MG63 (cell line): ENCODE measurements at regions not wholly inside any gene's neighbourhood (a gene's known extent, or its start where the extent isn't known, plus 50 kb on each side); places are given as distances from the start of the nearest gene placed in this dataset.
"Not testable (repeated sequence)": the region's sequence is repeated elsewhere in the genome, so short reads cannot be mapped to it uniquely, and the experiment has no call there.

Experiments
- DNase-seq: peaks from one replicate; pipeline ENCODE4 v3.0.0-alpha.2; 2020
- H3K27me3 ChIP-seq: fragments of 250-450 bp; sonication (Bioruptor Pico); 2 replicates; pipeline ENCODE4 v1.5.1; 2020; ENCODE audit warnings: mild to moderate bottlenecking, moderate library complexity
- H3K36me3 ChIP-seq: fragments of 250-450 bp; sonication (Bioruptor Pico); 2 replicates; pipeline ENCODE4 v1.5.1; 2020; ENCODE audit warnings: mild to moderate bottlenecking, moderate library complexity
- H3K4me3 ChIP-seq: fragments of 250-450 bp; sonication (Bioruptor Pico); 2 replicates; pipeline ENCODE4 v1.5.1; 2020; ENCODE audit warnings: mild to moderate bottlenecking, moderate library complexity
- H3K9me3 ChIP-seq: fragments of 250-450 bp; sonication (Bioruptor Pico); 2 replicates; pipeline ENCODE4 v1.5.1; 2020; ENCODE audit warnings: mild to moderate bottlenecking, moderate library complexity

DNA sequence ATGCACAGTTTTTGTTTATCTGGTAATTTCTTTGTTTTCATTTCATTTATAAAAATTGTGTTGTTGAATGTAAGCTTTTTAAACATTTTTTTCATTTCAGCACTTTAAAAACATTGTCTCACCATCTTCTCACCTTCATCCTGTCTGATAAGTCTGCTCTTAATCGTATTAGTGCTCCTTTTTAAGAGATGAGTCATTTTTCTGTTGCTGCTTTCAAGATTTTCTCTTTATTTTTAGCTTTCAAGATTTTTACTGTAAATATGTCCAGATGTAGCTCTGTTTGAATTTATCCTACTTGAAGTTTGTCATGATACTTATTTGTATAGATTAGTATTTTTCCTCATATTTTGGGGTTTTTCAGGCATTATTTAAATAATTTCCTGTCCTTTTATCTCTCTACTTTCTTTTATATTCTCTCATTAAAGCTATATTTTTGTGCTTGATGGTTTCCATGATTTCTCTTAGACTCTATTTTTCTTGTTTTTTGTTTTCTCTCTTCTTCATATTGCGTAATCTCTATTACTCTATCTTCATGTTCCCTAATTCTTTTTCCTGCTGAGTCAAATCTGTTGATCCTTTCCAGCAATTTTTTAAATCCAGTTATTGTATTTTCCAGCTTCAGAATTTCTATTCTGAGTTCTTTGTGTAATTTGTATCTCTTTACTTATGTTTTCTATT lies 1400.4 kb upstream of the PCDH7 start:
- Histone ChIP-seq H3K9me3 (no peaks in the 10 kb centered on the region), H3K4me3 (no peak overlapping the region), H3K36me3 (no peaks in the 10 kb centered on the region), H3K27me3 (no peaks in the 10 kb centered on the region)
- no peak for DNase-seq

DNA sequence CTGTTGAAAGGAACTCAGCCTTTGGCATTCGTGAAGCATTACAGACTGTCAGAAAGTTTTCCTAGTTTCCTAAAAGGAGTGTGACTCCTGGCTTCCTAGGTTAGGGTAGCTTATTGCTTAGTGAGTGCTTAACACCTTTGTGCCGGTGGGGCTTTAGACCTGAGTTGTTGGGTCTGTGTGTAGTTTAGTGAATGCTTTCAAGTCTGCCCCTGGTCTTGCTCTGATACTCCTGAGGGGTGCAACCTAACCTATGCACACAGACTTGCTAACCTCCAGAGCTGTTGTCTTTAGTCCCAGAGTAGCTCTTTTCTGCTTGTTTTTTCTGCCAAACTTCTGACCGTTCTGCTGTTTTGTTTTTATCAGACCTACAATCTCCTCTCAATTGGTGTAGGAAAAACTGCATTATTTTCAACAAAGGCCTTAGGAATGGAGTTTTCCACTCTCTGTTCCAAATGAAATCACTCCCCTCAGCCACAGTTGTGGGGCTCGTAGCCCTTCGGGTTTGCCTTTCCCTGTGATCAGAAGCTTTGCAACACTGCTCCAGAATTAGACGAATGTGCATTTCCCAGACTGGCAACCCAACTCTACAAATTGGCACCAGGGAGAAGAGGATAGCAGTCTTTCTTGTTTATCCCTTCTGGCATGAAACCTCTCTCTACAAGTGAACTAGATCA lies 1399.1 kb upstream of the PCDH7 start:
- Histone ChIP-seq H3K9me3 (no peaks in the 10 kb centered on the region), H3K36me3 (no peaks in the 10 kb centered on the region), H3K4me3 (no peak overlapping the region), H3K27me3 (no peaks in the 10 kb centered on the region)
- no peak for DNase-seq

DNA sequence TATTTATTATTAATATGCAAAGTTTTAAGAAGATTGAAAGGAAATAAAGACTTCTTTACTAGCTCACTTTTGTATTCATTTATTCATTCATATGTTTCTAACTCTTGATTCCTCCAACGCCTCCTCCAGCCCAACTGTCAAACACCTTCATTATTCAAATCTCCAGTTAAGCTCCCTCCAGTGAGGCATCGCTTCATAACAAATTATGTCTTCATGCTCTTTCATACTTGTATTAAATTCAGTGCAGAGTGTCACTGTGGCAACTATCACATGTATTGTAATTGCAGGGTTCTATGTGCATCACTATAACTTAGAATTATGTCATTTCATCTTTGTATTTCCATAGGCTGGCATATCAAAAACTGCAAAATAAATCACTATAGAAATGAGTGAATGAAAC lies 1394.2 kb upstream of the PCDH7 start:
- no peaks in the 10 kb centered on the region for H3K36me3 ChIP-seq
- DNase-seq = no peak

DNA sequence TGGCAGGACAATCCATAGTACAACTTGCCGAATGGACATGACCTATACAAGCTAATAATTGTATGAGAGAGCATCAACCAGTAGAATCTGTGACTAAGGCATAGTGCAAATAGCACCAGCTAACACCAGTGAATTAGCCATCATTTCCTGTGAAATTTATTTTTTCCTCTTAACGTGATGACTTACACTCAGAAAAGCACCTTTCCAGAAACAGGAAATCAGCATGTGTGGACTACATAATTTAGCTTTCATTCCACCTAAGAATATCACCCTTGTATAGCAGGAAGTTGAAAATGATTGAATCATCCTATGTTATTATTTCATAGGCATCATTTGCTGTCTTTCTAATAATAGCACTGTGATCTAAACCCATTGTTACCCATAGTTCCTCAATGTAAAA lies 1393.4 kb upstream of the PCDH7 start:
- Histone ChIP-seq H3K9me3 (no peaks in the 10 kb centered on the region), H3K36me3 (no peaks in the 10 kb centered on the region), H3K27me3 (no peaks in the 10 kb centered on the region), H3K4me3 (no peak overlapping the region)
- DNase-seq = no peak

More for the DNA sequence above, 1394.2 kb upstream of the PCDH7 start:
- no peaks in the 10 kb centered on the region for H3K9me3 ChIP-seq
- H3K4me3 ChIP-seq = no peak overlapping the region
- H3K27me3 ChIP-seq = no peaks in the 10 kb centered on the region

DNA sequence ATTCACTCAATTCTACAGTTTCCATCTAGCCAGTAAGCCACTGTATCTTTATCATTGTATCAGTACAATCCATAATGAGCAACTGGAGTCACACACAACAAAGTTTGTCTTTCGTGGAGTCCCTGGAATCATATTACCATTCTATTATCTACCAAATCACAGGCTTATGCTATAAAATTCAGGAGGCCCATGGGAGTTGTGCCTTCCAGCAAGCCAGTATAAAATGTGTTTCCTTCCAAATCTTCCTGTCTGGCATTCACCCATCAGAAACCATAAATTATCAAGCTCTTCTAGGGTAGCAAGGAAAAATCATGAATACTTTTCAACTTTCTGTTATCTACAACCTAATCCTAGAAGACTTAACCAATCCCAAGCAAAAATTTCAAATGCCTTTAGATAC lies 1383.3 kb upstream of the PCDH7 start:
- H3K4me3 ChIP-seq = no peak overlapping the region
- H3K9me3 ChIP-seq = no peaks in the 10 kb centered on the region
- H3K27me3 ChIP-seq = no peaks in the 10 kb centered on the region
- H3K36me3 ChIP-seq = no peaks in the 10 kb centered on the region
- no peak for DNase-seq

DNA sequence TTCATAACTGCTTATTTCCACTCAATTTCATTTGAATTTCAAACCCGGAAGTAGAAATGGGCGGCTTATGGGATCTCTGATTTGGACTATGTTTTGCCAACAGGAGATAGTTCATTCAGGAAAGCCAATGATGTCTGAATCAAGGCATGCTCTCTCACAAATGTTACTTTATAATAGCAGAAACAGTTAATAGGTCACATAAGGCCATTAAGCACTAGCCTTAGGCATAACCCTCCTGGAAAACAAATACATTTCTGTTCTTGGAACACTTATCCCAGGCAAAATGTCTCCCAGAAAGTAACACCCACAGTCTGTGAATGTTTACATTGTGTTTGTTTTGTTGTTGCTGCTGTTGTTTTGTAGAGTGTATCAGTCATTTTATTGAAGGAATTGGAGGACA lies 1347.2 kb upstream of the PCDH7 start:
- DNase-seq = no peak
- no peaks in the 10 kb centered on the region for H3K27me3 ChIP-seq
- no peaks in the 10 kb centered on the region for H3K9me3 ChIP-seq
- H3K36me3 ChIP-seq = no peaks in the 10 kb centered on the region
- H3K4me3 ChIP-seq = no peak overlapping the region

DNA sequence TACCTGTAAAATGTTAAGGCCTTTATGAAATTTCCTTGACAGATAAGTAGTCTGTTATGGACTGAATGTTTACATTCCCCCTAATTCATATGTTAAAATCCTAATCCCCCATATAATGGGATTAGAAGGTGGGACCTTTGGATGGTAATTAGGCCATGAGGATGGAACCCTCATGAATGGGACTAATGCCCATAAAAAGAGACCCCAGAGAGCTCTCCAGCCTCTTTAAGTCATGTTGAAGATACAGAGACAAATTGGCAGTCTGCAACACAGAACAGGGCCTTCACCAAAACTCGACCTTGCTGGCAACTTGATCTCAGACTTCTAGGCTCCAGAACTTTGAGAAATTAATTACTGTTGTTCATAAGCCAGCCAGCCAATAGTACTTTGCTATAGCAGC lies 1344.5 kb upstream of the PCDH7 start:
- Histone ChIP-seq H3K9me3 (no peaks in the 10 kb centered on the region), H3K4me3 (no peak overlapping the region), H3K27me3 (no peaks in the 10 kb centered on the region), H3K36me3 (no peaks in the 10 kb centered on the region)
- DNase-seq = no peak

DNA sequence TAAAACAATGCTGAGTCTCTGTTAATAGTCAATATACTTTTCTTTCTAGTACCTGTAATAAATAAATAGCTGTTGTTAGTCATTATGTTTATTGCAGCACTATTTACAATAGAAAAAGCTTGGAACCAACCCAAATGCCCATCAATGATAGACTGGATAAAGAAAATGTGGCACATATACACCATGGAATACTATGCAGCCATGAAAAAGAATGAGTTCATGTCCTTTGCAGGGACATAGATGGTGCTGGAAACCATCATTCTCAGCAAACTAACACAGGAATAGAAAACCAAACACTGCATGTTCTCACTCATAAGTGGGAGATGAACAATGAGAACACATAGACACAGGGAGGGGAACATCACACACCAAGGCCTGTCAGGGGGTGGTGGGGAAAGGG lies 1341.9 kb upstream of the PCDH7 start:
- H3K9me3 ChIP-seq, H3K27me3 ChIP-seq, DNase-seq, H3K4me3 ChIP-seq, H3K36me3 ChIP-seq: not testable (repeated sequence)

DNA sequence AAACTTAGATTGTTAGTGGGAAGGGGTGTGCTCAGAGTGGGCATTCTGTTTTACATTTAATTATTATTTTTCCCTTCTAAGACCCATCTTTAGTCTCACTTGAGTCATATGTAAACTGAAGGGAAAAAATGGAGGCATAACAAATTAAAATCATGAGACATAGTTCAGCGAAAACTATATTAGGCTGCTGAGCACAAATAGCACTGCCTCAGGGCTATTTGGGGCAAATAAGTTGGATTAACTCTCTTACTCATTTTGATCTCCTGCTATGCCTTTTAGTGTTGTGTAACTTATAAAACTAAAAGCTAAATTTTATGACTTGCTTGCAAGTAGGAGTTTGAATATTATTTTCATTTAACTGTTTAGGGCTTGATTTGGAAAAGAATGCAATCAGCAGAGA lies 1329.2 kb upstream of the PCDH7 start:
- DNase-seq = no peak
- Histone ChIP-seq H3K4me3 (no peak overlapping the region), H3K36me3 (no peaks in the 10 kb centered on the region), H3K9me3 (no peaks in the 10 kb centered on the region), H3K27me3 (no peaks in the 10 kb centered on the region)

DNA sequence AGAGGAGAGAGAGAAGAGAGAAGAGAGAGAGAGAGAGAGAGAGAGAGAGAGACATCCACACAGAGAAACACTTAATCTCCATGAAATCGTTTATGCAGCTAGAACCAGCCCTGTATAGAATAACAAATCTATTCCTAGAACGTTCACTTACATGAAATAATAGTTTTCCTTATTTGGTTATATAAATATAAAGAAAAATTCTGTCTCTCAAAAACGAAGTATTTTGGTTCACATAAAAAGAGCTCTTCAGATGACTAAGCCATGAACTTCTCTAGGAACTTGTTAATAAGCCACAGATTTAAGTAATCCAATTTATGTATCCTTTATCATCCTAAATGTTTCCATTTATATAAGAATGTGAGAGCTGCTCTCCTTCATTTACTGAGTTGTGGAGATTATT lies 1315.1 kb upstream of the PCDH7 start:
- Histone ChIP-seq H3K4me3 (no peak overlapping the region), H3K27me3 (no peaks in the 10 kb centered on the region), H3K36me3 (no peaks in the 10 kb centered on the region), H3K9me3 (no peaks in the 10 kb centered on the region)
- no peak for DNase-seq

DNA sequence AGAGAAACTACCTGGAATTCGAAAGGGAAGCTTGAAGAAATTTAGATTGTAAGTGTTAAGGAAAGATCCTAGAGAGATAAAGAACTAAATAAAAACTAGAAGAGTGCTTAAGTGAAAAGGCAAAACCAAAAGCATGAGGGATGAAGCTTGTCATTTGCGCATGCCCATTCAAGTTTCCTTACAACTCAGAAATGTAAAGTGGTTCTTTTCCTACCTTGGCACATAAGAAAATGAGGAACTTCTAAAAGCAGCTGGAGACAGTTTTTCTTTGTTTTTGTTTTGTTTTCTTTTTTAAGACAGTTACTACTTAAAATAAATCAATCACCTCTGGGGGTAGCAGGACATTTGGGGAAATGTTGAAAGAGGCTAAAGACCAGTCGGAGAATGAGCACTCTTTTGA lies 1304.4 kb upstream of the PCDH7 start:
- Histone ChIP-seq H3K9me3 (no peaks in the 10 kb centered on the region), H3K27me3 (no peaks in the 10 kb centered on the region), H3K4me3 (no peak overlapping the region), H3K36me3 (no peaks in the 10 kb centered on the region)
- no peak for DNase-seq

DNA sequence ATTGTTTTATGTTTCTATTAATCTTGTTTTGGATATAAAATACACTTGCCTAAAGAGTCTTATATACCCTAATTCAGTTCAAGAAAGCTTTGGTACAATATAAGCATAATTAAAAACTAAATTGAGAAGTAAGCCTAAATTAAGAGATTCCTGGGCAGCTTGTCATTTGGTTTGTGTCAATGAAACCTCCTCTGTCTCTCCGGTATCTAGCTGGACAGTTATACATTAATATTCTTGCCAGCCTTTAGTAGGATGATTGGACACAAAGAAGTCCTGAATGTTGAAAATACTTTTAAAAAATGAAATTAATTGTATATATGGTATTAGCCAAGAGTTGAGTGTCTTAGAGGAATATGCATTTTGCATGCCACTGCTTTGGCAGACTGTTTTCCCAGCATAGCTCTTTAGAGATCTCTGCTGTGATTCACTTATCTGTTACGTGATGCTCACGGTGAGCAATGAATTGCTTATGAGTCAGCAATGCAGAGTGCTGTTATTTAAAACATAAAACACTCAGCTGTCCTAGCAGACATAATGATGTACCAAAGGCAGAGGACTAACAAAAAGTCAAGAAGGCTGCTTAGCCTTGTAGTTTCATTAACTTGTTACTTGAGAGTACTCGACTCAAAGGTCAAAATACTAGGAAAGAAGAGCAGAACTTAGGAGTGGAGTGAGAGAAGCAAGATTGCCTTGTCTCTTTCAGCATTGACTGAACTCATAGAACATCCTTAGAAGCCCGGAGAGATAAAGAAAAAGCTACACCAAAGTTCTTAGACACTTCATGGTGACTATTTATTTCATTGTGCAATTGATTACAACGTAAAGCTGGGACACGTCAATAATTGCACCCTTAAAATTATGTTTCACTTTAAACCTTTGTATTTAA lies 1296.1 kb upstream of the PCDH7 start:
- H3K9me3 ChIP-seq = no peaks in the 10 kb centered on the region
- no peak overlapping the region for H3K4me3 ChIP-seq
- no peaks in the 10 kb centered on the region for H3K27me3 ChIP-seq
- peak; percentile 58 for DNase-seq
- H3K36me3 ChIP-seq = no peaks in the 10 kb centered on the region

DNA sequence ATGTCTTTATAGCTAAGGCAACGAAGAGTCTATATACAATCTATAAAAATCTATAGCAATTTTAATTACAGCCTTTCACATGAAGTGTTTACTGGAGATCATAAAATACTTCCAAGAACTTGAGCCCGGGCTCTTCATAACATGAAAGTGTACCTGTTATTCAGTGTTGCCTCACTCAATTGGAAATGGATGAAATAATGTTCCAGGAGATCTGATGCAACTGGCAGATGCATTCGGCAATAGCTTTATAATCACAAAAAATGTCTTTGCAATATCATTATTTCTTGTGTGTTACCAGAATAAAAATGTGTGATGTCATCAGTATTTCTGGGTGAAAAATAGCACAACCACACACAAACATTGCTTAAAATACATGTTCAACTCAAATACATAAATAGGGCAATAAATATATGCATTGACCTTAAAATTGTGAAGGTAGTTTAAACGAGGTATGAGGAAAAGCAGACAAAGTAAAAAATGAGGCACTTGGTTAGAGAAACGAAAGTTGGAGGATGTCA lies 1266.8 kb upstream of the PCDH7 start:
- Histone ChIP-seq H3K9me3 (no peaks in the 10 kb centered on the region), H3K27me3 (no peaks in the 10 kb centered on the region), H3K4me3 (no peak overlapping the region), H3K36me3 (no peaks in the 10 kb centered on the region)
- no peak for DNase-seq

DNA sequence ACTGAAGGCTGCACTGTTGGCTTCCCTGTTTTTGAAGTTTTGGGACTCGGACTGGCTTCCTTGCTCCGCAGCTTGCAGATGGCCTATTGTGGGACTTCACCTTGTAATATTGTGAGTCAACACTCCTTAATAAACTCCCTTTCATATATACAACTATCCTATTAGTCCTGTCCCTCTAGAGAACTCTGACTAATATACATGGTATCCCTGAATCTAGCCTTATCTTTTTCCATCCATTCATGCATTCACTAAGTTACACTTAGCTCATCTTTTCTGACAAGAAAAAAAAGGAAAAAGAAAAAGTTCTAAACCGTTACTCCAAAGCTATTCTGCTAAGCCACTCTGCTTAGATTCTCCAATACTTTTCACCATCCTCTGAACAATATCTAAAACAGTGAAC lies 1260.2 kb upstream of the PCDH7 start:
- no peak for DNase-seq
- no peak overlapping the region for H3K4me3 ChIP-seq
- no peaks in the 10 kb centered on the region for H3K36me3 ChIP-seq
- no peaks in the 10 kb centered on the region for H3K27me3 ChIP-seq
- no peaks in the 10 kb centered on the region for H3K9me3 ChIP-seq

DNA sequence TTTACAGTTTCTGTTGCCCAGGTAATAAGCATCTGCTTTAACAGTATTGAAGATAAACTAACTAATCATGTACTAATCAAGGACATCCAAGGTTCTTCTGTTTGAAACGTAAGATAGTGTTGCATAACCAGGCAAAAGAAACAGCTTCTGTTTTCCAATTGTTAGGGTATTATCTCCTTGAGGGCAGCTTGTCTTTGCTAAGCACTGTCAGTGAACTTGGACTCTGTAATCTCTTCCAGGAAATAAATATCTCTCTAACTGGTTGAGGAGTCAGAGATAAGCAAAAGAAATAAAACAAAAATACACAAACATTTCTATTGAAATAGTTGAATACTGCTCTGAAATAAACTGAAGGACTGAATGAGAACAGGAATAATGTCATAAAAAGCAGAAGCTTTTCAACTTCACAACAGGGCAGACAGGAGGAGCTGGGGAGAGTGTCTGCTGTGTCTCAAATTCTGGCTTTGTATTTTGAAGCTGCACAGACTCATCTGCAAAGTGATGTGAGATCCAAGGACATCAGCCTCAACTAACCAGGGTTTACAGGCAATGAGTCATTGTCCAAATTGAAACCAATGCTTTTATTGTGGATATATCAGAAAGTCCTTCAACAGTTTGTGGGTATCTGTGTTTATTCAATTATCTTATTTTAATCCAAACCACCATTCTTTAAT lies 1253.0 kb upstream of the PCDH7 start:
- H3K36me3 ChIP-seq = no peaks in the 10 kb centered on the region
- H3K9me3 ChIP-seq = no peaks in the 10 kb centered on the region

More for the DNA sequence above, 1253.0 kb upstream of the PCDH7 start:
- DNase-seq = no peak
- H3K4me3 ChIP-seq = no peak overlapping the region
- no peaks in the 10 kb centered on the region for H3K27me3 ChIP-seq
